SK-N-SH treated with all-trans-retinoic acid at 6 μM for 48 hours (cell line): ENCODE measurements at regions not wholly inside any gene's neighbourhood (a gene's known extent, or its start where the extent isn't known, plus 50 kb on each side); places are given as distances from the start of the nearest gene placed in this dataset.

Source experiments
- ATAC-seq: fragments of 200-7000 bp; cut with Tn5 transposase; 3 replicates; pipeline ENCODE4 v1.9.1; 2020; ENCODE audit warnings: mild to moderate bottlenecking, moderate library complexity
- ARNTL ChIP-seq: fragments of 450-650 bp; formaldehyde crosslinking; IDR thresholded peaks from 2 replicates; pipeline ENCODE4 v1.5.0; 2020; ENCODE audit warnings: low read depth, mild to moderate bottlenecking, moderate library complexity, borderline replicate concordance
- CREB5 ChIP-seq: fragments of 250-450 bp; sonication (Bioruptor Pico); IDR thresholded peaks from 2 replicates; pipeline ENCODE4 v1.5.1; 2020; ENCODE audit warnings: low read depth, mild to moderate bottlenecking, moderate library complexity
- CSDC2 ChIP-seq: fragments of 250-450 bp; sonication (Bioruptor Pico); IDR thresholded peaks from 2 replicates; pipeline ENCODE4 v1.5.0; 2020; ENCODE audit warnings: mild to moderate bottlenecking, moderate library complexity
- ESRRG ChIP-seq: fragments of 250-450 bp; sonication (Bioruptor Pico); IDR thresholded peaks from 2 replicates; pipeline ENCODE4 v1.6.1; 2021; ENCODE audit warnings: mild to moderate bottlenecking
- GLIS3 ChIP-seq: fragments of 250-450 bp; sonication (Bioruptor Pico); IDR thresholded peaks from 2 replicates; pipeline ENCODE4 v1.5.0; 2020; ENCODE audit warnings: mild to moderate bottlenecking, moderate library complexity
- ISL1 ChIP-seq: fragments of 250-450 bp; sonication (Bioruptor Pico); IDR thresholded peaks from 2 replicates; pipeline ENCODE4 v2.1.2; 2022; ENCODE audit warnings: mild to moderate bottlenecking, moderate library complexity
- OSR1 ChIP-seq: fragments of 250-450 bp; sonication (Bioruptor Pico); IDR thresholded peaks from 2 replicates; pipeline ENCODE4 v1.8.0; 2022; ENCODE audit warnings: moderate library complexity, mild to moderate bottlenecking, inconsistent platforms
- PPARA ChIP-seq: fragments of 250-450 bp; sonication (Bioruptor Pico); IDR thresholded peaks from 2 replicates; pipeline ENCODE4 v1.5.0; 2020; ENCODE audit warnings: mild to moderate bottlenecking, borderline replicate concordance
- RARB ChIP-seq: fragments of 250-450 bp; sonication (Bioruptor Pico); IDR thresholded peaks from 2 replicates; pipeline ENCODE4 v1.8.0; 2021; ENCODE audit warnings: mild to moderate bottlenecking, moderate library complexity
- TCF4 ChIP-seq: fragments of 250-450 bp; sonication (Bioruptor Pico); IDR thresholded peaks from 2 replicates; pipeline ENCODE4 v1.8.0; 2021; ENCODE audit warnings: mild to moderate bottlenecking, moderate library complexity, borderline replicate concordance
- TOX ChIP-seq: fragments of 250-450 bp; sonication (Bioruptor Pico); IDR thresholded peaks from 2 replicates; pipeline ENCODE4 v1.8.0; 2021; ENCODE audit warnings: mild to moderate bottlenecking, moderate library complexity, borderline replicate concordance
- TSHZ2 ChIP-seq: fragments of 250-450 bp; sonication (Bioruptor Pico); IDR thresholded peaks from 2 replicates; pipeline ENCODE4 v1.5.0; 2020; ENCODE audit warnings: mild to moderate bottlenecking, moderate library complexity
- ZC3H10 ChIP-seq: fragments of 250-450 bp; sonication (Bioruptor Pico); IDR thresholded peaks from 2 replicates; pipeline ENCODE4 v1.5.1; 2021; ENCODE audit warnings: mild to moderate bottlenecking, moderate library complexity
- ZFP3 ChIP-seq: fragments of 250-450 bp; sonication (Bioruptor Pico); IDR thresholded peaks from 2 replicates; pipeline ENCODE4 v1.5.0; 2020; ENCODE audit warnings: mild to moderate bottlenecking, moderate library complexity
- ZFP30 ChIP-seq: fragments of 450-650 bp; formaldehyde crosslinking; IDR thresholded peaks from 2 replicates; pipeline ENCODE4 v1.5.0; 2022; ENCODE audit warnings: mild to moderate bottlenecking, moderate library complexity
- ZNF565 ChIP-seq: fragments of 450-650 bp; formaldehyde crosslinking; conservative IDR thresholded peaks from 2 replicates; pipeline ENCODE4 v1.5.0; 2020; ENCODE audit warnings: low read depth, mild to moderate bottlenecking, moderate library complexity
- ZNF70 ChIP-seq: fragments of 450-650 bp; formaldehyde crosslinking; IDR thresholded peaks from 2 replicates; pipeline ENCODE4 v1.5.0; 2020; ENCODE audit warnings: mild to moderate bottlenecking, moderate library complexity
- ZNF8 ChIP-seq: fragments of 450-650 bp; formaldehyde crosslinking; IDR thresholded peaks from 2 replicates; pipeline ENCODE4 v1.5.0; 2020; ENCODE audit warnings: mild to moderate bottlenecking, moderate library complexity
- TF ChIP-seq, protein P1 (sequence below): fragments of 250-450 bp; sonication (Bioruptor Pico); IDR thresholded peaks from 2 replicates; pipeline ENCODE4 v1.8.0; 2020; ENCODE audit warnings: mild to moderate bottlenecking, moderate library complexity, borderline replicate concordance

DNA sequence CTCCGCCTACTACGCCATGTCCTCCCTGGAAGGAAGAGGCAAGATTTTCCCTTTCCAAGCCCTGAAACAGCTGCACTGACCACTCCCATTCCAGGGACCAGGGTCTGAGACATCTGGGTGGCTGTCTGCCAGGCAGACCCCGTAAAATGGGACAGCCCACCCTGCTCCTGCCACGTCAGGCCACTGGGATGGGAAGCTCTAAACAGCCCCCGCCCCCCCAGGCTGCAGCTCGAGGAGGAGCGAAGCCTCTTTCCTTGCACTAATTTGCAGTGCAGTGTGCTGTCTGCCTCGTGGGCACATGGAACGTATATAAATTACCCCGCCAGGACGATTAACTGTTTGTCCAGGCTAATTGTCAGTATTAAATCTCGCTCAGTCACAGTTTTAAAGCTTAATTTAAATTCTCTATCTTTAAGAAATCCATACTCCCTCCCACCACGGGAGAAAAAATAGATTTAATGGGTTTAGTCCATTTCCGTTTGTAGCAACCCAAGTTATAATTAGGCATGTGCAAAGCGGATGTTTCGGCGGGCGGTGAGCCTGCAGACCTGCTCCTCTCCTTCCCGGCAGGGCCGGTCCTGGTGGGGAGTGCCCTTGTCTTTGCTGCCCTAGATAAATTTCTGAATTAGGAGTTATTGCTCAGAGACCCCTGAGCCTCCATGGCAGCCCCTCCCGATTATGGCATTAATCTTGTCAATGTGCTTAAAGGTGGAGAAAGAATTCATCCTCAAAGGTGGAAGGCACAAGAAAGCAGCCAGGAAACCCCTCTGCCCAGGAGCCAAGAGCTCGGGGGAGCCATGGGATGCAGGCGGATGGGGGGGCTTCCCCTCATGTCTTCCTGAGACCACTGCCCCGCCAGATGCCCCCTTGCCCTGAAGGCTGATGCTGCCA lies 268.0 kb upstream of the TNRC6C start:
- ATAC-seq, result peak; percentile 59
- TF ChIP-seq GLIS3 (CRISPR knock-in tag) (no peak), TCF4 (CRISPR knock-in tag) (peak; percentile 36; the same call in 1 of the 2 replicates)

DNA sequence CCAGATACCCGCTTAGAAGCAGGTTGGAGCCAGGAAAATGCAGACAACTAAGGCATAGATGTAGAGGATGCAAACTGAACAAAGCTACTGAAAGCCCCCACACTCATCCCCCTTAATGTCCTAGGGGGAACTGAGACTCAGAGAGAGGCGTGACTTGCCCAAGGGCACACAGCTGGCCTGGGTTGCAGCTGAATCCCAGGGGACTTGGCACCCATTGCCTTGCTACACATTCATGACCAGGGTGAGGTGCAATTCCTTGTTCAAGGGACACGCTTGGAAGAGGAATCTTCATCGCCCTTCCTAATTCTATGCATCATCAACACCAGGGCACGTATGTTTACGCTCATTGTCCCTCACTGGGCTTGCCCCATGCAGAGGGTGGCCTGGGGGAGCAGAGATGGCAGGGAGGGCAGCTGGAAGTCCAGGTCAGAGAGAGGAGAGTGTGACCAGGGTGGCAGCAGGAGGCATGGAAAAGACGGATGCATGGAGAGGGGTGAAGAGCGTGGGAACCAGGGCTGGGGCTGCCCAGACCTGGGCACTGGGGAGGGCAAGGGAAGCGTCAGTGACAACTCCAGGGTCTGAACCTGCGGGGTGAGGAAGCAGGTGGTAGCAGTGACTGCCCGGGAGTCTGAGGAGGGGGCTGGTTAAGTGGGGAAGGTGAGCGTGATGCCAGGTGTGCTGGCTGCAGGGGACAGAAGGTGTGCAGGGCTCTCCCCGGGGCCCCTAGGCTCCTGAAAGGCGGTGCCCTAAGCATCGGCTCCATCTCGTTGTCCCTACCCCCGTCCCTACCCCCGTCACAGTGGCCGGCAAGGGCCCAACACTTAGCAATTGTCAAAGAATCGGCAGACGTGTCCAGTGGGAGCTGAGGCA lies 267.1 kb upstream of the TNRC6C start:
- no peak; the same call in 2 of the 3 replicates for ATAC-seq
- no peak for TF ChIP-seq ZC3H10 (CRISPR knock-in tag)
- TF ChIP-seq ZNF8, result no peak
- no peak for TF ChIP-seq ZNF565 (CRISPR knock-in tag)
- no peak for TF ChIP-seq ZFP30
- TF ChIP-seq CREB5, result no peak
- no peak for TF ChIP-seq ARNTL (CRISPR knock-in tag)
- TF ChIP-seq CSDC2, result no peak
- TF ChIP-seq, protein P1, sequence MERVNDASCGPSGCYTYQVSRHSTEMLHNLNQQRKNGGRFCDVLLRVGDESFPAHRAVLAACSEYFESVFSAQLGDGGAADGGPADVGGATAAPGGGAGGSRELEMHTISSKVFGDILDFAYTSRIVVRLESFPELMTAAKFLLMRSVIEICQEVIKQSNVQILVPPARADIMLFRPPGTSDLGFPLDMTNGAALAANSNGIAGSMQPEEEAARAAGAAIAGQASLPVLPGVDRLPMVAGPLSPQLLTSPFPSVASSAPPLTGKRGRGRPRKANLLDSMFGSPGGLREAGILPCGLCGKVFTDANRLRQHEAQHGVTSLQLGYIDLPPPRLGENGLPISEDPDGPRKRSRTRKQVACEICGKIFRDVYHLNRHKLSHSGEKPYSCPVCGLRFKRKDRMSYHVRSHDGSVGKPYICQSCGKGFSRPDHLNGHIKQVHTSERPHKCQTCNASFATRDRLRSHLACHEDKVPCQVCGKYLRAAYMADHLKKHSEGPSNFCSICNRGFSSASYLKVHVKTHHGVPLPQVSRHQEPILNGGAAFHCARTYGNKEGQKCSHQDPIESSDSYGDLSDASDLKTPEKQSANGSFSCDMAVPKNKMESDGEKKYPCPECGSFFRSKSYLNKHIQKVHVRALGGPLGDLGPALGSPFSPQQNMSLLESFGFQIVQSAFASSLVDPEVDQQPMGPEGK (CRISPR knock-in tag), result no peak
- no peak for TF ChIP-seq ZFP3
- no peak for TF ChIP-seq RARB (CRISPR knock-in tag)
- no peak for TF ChIP-seq ISL1 (CRISPR knock-in tag)
- TF ChIP-seq OSR1 (CRISPR knock-in tag), result no peak
- TF ChIP-seq ZNF70 (CRISPR knock-in tag), result no peak

- TF ChIP-seq ZC3H10 (CRISPR knock-in tag), result no peak
- no peak for TF ChIP-seq TCF4 (CRISPR knock-in tag)
- TF ChIP-seq TOX (CRISPR knock-in tag), result no peak
- ATAC-seq, result peak; percentile 36; the same call in 2 of the 3 replicates
These were observed 265.8 kb upstream of the TNRC6C start for GRCh38 chr17:77692571-77693161.

DNA sequence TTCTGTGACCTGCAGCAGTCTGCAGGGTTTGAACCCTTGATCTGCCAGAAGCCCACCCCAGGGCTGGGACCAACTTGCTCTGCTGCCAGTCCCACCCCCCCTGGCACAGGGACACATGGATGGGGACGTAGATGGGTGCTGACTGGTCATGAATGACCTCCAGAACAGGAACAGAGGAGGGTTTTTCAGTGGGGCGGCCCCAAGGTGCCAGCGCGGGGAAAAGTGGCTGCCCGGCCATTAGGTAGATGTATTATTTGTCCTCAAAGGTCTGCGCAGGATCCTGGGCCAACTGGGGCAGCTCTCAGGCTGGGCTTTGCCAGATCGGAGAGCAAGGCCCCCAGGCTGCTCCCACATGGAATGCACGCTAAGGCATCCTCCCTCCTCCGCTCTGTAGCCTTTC lies 265.2 kb upstream of the TNRC6C start:
- no peak for ATAC-seq

More for the DNA sequence above, 265.2 kb upstream of the TNRC6C start:
- TF ChIP-seq ZNF70 (CRISPR knock-in tag) (no peak), PPARA (CRISPR knock-in tag) (no peak), TOX (CRISPR knock-in tag) (no peak), ZNF8 (no peak), GLIS3 (CRISPR knock-in tag) (no peak), TSHZ2 (CRISPR knock-in tag) (no peak), ZFP30 (no peak), ESRRG (CRISPR knock-in tag) (no peak), CREB5 (no peak), ZFP3 (no peak), ISL1 (CRISPR knock-in tag) (no peak)
